PC-3 (cell line): ENCODE measurements at regions not wholly inside any gene's neighbourhood (a gene's known extent, or its start where the extent isn't known, plus 50 kb on each side); places are given as distances from the start of the nearest gene placed in this dataset.

Experiments
- EZH2 ChIP-seq: fragments of 300-600 bp; sonication (generic); IDR thresholded peaks from one replicate; pipeline ENCODE4 v1.6.1; 2017; ENCODE audit warnings: antibody characterized with exemption, mild to moderate bottlenecking, low read length; ENCODE audit not compliant: unreplicated experiment
- TF ChIP-seq, protein P1 (sequence below): fragments of 300-600 bp; sonication (generic); conservative IDR thresholded peaks from 2 replicates; pipeline ENCODE4 v1.5.1; 2017; ENCODE audit warnings: antibody characterized with exemption, low read depth, mild to moderate bottlenecking, low read length

DNA sequence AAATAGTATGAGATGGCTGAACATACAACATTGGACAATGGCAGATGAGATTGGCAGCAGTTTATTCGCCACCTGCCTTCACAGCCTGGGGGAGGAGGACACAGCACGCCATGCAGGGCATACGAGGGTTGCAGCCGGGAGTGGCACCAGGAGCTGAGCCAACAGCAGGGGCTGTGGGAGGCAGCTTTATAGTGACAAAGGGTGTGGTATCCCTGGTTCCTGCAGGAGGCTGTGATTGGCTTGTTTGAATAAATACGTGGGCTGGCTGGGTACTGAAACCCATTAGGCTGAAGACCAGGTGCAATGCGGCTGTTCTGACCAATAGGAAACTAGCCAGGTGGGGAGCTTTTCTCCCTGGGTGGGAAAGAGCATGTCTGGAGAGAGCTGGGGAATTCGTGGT, 68.9 kb upstream of the LEP start:
- TF ChIP-seq, protein P1, sequence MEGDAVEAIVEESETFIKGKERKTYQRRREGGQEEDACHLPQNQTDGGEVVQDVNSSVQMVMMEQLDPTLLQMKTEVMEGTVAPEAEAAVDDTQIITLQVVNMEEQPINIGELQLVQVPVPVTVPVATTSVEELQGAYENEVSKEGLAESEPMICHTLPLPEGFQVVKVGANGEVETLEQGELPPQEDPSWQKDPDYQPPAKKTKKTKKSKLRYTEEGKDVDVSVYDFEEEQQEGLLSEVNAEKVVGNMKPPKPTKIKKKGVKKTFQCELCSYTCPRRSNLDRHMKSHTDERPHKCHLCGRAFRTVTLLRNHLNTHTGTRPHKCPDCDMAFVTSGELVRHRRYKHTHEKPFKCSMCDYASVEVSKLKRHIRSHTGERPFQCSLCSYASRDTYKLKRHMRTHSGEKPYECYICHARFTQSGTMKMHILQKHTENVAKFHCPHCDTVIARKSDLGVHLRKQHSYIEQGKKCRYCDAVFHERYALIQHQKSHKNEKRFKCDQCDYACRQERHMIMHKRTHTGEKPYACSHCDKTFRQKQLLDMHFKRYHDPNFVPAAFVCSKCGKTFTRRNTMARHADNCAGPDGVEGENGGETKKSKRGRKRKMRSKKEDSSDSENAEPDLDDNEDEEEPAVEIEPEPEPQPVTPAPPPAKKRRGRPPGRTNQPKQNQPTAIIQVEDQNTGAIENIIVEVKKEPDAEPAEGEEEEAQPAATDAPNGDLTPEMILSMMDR: no peak
- TF ChIP-seq EZH2: no peak
